T-helper 9 cell (primary cell): ENCODE measurements at regions not wholly inside any gene's neighbourhood (a gene's known extent, or its start where the extent isn't known, plus 50 kb on each side); places are given as distances from the start of the nearest gene placed in this dataset.
"Not testable (repeated sequence)": the region's sequence is repeated elsewhere in the genome, so short reads cannot be mapped to it uniquely, and the experiment has no call there.

Source experiments
- DNase-seq: peaks from one replicate; pipeline ENCODE4 v3.0.0-alpha.2; 2020

DNA sequence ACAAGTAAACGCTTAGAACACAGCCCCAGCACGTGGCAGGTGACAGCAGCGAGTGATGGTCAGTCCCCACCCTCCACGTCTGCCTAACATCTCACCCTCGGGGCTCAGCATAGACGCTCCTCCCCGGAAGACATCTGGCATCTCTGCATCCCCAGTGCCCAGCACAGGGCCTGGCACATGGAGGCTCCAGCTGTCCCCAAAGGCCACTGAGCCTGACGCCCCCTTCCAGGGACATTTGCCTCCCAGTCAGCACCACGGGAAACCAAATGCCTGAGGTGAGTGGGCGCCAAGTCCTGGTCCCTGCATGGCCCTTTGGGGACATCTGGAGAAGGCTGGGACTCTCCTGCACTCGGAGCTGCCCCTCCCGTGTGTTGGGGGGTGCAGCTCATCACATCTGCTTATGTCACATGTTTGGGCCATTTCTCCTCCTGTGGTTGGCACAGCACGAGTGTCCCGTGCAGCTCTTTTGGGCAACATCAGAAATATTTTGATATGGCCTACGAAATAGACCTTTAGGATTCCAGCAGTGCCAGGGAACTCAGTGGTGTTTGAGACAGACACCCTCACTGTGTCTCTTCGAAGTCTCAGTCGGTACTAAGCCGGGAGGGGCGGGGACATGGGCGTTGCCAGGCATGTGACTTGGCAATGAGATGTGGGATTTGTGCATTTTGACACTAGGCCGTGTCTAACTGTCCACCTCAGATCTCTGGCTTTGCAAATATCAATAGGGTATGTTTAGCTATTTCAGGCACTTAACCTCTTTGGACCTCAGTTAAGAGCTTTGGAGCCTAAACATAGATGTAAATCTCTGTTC, 315.0 kb downstream of the PTPRU start:
- DNase-seq, result no peak

DNA sequence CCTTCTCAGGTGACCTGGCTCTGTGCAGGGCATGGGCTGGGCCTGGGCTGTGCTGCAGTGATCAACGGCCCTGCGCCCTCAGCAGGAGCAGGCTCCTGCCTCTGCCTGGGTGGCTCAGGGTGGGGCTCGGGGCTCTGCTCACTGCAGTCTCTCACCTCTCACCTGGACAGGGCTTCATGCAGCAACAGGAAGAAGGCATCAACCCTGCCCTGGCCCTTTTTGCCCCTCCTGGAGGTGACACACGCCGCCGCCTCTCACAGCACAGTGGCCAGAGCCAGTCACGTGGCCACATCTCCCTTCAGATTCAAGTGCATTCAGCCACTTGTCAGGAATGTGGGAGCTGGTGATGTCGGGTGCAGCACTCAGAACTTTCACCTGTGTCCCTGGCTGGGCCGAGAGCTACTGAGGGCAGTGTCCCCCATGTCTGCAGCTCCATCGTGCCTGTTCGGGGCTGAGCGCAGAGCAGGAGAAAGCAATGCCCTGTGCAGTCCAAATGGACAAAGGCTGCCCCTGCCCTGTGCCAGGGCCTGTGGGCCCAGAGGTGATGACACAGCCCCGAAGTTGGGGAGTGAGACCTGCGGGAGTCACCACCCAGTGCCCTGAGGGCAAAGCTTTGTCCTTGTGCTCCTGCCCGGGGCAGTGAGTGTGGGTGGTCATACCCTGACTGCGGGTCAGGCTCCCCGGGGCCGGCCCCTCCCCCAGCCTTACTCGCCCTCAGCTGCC, 314.0 kb downstream of the PTPRU start:
- DNase-seq, result no peak

DNA sequence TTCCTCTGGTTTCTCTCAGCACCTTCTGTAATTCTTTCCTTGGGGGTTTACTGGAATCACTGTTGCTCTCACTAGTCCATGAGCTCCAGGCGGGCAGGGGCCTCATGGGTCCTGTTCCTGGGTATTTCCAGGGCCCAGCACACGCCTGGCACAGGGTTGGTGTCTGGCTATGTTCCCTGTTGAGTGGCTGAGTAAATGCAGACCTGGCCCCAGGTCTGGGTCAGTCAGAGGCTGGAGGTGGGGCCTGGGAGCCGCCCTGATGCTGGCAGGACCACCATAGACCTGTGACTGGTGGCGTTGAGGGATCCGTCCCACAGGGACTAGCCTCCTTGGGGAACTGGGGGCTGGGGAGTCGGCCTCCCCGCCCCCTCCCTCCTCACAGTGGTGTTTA, 313.4 kb downstream of the PTPRU start:
- not testable (repeated sequence) for DNase-seq

DNA sequence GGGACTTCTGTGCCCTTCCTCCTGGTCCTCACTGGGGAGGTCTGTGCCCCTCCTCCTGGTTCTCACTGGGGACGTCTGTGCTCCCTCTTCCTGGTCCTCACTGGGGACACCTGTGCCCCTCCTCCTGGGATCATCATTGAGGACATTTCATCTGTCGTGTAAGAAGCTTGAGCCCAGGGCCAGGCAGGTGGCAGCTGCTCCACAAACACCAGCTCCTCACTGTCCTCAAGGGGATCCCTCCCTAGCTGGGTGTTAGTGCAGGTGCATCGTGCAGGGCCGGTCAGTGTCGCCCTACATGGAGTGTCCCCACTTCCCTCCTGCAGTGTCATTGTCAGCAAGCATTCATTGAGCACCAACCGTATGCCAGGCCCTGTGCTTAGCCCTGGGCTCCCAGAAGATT, 312.7 kb downstream of the PTPRU start:
- no peak for DNase-seq

DNA sequence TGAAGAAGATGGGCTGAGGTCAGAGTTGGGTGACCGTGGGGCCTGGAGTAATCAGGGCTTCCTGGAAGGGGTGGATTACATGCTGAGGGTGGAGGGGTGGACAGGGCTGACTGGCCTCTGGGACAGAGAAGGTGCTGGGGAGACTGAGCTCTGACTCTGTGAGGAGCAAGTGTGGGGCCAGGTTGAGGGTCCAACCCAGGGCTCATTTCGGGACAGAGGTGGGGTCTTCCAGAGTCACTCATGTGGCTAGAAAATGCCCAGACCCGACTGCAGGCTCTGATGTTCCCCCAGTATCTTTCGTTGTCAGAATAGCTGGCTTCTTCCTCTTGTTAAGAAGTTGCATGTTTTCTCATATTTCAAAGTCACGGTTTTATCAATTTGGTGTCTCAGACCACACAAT, 311.8 kb downstream of the PTPRU start:
- no peak for DNase-seq

DNA sequence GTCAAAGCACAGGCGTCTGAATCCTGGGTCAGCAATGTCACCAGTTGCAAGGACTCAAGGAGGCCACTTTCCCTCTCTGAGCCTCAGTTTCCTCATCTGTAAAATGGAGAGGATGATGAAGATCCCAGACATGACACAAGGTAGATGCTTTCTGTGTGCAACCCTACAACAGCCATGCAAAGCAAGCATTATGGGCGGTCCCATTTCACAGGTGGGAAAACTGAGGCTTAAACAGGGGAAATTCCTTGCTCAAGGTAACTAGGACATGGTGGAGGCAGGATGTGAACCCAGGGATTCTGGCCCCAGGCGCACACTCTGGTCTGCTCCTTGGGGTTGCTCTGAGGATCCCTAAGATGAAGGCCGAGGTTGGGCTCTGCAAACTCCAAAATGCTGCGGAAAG, 311.0 kb downstream of the PTPRU start:
- no peak for DNase-seq

DNA sequence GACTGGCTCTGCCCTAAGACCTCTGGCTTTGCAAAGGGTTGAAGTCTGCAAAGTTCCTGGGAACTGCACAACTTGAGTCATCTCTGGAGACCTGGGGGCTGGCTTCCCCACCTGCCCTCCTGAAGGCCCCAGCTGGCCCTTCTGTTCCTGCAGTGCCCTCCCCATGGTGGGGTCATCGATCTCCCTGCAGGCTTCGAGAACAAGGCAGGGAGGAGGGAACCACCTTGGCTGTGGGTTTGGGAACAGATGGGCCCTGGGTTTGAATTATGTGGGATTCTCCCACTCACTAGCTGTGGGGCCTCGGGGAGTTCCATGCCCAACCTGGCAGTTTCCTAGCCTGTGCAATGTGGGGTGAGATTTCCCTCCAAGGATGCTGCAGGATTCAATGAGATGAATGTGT, 310.2 kb downstream of the PTPRU start:
- no peak for DNase-seq

DNA sequence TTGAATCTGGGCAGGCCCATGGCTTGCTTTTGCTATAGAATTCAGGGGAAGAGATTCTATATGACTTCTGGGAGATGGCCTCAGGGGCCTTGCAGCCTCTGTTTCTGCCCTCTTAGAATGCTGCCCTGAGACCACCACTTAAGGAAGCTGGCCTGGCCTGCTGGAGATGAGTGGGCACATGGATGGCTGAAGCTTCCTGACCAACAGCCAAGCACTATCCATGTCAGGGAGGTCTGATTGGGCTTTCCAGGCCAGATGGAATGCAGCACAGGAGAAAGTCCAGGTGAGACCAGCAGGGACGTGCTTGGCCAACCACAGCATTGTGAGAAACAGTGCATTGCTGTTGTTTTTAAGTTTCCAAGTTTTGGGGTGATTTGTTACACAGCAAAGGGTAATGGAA, 308.1 kb downstream of the PTPRU start:
- no peak for DNase-seq

DNA sequence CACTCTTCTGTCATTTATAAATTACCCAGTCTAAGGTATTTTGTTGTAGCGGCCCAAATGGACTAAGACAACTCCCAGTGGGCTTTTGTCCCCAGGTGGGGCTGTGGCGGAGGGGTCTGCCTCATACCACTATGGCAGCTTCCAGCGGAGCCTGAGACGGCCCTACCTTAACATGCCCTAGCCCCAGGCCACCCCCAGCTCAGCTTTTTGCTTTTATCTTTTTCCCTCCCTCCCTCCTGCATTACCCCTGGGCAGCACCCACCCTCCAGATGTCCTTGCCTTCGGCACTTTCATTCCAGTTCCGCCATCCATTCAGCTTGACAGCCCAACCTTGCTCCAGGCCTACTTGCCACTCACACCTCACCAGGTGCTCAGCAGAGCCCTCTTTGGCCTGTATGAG, 307.3 kb downstream of the PTPRU start:
- no peak for DNase-seq

DNA sequence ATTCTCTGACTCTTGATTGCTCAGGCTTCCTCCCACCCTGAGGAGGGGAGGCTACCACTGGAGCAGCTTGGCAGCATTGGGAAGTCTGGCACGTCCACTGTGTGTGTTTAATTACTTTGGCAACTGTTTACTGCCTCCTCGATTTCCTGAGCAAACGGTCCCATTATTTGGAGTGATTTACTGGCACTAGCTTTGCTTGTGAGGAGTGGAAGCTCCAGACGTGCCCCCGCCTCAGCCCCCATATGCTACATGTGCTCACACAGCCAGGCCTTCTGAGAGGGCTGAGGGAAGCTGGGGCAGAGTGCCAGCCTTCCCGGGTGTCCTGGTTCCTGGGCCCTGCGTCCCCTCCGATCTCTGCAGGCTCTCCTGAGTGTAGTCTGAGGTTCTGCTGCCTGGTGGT, 306.2 kb downstream of the PTPRU start:
- no peak for DNase-seq

DNA sequence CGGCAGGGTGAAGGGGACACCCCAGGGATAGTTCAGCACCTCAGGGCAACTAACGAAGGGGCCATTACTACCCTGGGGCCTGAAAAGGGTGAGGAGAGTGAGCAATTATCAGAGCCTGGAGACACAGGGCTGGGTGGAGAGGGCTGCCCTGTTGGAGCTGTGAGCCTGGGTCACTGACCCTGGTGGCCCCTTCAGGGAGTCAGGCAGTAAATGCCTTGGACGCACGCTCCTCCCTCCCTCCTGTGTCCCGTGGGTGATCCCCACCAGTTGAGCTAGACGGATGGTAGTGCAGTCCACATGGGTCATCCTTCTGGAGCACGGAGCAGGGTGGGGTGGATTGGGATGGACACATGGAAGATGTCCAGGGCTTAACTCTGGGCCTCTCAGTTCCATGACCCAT, 305.3 kb downstream of the PTPRU start:
- no peak for DNase-seq

DNA sequence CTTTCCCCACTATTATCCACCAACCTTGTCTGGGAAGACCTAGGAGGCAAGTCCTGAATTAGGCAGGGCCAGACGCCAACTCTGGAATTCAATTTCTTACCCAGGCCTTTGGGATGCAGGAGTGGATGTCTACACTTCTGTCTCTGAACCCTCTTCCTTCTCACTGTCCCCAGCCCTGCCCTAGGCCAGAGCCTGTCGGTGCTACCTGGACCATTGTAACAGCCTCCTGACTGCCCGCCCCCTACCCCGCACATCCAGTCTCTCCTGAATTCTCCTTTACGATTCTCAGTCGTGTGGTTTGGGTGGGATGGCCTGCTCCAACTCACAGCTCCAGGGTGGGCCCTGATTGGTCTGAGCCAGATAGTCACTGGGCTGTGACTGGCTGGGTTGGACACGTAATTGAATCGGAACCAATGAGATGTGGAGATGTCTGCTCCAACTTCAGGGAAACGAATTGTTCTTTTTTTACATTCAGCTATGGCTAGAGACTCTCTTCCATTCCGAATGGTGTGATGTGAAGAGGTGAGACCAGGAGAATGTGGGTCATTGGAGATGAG, 304.6 kb downstream of the PTPRU start:
- DNase-seq, result no peak

DNA sequence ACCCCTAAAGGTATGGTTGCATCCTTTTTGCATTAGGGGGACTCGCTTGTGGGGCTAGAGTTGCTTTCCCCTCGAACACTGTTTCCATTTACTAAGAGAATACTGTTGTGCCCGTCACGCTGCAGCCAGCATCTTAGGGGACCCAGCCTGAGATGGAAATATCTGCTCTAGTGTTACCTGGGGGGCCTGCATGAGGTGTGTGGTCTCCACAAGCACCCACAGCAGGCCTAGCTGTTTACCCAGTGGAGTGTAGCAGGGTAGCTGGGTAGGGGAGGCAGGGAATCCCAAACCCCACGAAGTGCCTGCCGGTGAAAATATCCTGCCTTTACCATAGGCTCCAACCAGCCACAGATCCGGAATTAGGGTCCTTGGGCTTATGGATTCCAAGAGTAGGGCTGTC, 303.6 kb downstream of the PTPRU start:
- no peak for DNase-seq

DNA sequence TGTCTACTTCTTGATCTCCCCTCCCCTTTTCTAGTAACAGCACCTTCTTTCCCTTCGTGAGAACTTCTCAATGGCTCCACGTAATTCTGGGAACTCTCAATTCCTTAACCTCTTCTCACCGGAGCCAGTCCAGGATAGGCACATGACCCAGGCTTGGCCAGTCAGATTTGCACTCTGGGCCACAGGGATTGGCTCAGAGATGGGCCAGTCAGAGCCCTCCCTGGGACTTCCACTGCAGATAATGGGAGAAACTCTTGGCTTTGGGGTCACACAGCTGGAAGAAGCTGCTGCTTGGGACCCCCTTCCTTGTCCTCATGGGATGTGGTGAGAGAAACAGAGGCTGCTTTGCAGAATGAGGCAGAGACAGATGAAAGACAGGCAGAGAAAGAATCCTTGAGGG, 302.3 kb downstream of the PTPRU start:
- DNase-seq, result no peak

DNA sequence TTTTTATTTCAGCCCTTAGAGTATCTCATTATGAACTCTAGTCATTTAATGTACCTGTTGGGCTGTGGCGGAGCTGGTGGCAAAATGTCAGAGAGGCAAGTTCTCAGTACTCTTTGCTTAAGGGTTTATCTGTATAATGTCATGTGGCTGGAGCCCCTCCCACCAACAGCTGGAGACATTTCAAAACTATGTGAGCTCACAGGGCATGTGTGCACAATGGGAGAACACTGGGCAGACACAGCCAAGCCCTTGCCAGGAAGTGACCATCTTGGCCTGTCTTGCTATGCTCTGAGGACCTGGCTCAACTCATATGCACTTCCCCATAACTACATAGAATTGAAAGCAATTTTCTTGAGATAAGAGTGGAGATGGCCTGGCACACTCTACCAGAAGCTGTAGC, 296.4 kb downstream of the PTPRU start:
- DNase-seq, result no peak

DNA sequence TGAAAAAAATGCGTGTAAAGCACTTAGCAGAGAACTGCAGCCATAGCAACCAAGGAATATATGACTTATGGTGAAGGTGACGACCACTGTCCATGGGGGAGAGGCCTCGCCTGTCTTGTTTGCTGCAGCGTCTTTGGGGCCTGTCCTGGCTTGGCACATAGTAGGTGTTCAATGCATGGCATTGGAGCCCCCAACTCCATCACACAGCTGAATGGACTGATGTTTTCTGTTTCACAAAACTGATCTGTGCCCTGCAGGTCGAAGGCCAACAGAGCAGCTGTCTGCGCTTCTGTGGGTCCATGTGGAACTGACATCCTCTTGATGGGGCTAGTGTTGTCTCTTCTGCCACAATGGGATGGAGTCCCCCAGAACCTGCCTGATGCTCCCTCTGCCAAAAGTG, 296.0 kb downstream of the PTPRU start:
- DNase-seq, result no peak

DNA sequence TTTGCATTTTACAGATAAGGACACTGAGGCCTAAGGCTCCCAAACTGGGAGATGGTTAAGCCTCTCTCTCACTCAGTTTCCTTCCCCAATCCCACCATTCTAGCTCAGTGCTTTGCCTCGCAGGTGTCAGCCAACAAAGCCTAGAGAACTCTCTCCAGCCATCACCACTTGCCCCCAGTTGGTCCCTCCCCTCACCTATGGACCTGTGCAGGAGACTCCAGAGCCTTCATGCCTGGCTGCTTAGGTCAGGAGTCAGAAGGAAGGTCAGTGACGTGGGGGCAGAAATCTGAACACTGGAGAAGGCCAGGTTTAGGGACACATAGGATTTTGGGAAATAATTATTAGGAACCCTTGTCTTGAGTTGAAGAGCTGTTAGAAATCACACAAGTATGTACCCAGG, 295.3 kb downstream of the PTPRU start:
- no peak for DNase-seq

DNA sequence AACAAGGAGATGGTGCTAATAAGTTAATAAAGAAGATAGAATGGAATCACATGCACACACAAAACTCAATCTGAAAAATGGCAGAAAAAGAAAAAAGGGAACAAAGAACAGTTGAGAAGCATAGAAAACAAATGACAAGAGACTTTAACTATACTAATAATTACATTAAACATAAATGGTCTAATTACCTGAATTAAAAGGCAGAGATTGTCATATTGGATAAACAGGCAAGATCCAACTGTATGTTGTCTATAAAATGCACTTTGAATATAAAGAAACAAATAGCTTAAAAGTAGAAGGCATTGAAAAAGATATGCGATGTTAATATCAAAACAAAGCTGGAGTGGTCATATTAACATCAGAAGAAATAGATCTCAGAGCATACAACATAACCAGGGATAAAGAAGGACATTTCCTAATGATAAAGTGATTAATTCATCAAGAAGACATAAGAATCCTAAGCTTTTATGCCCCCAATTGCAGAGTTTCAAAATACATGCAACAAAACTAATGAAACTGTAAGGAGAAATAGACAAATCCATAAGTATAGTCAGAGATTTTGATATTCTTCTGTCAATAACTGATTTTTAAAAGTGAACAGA, 293.5 kb downstream of the PTPRU start:
- DNase-seq, result no peak

DNA sequence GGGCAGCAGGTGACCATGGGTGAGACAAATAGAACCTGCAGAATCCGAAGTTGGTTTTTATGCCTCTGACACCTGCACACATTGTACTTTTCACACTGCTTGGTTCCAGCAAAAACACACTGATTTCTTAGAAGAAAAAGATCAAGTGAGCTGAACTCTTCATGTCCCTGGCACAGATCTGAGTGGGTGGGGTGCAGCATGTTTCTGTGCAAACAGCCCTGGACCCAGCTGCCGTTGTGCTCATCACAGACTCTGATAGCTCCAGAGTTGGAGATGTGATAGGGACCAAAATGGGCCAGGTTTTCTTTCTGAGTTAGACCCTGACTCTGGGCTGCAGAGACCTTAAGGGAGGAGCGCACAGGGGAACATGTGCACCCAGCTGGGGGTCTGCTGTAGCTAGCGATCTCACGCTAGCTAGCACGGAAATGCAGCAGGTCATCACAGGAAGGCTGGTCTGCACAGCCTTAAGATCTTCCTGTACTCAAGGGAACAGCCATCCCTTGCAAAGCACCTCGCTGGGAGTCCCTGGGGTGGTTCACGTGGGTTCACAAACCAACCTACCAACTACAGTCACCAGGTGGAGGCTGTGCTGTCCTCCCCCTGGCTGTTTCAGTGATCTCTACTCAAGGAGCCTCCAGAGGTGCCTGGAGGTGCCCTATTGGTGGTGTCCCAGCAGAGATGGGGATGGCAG, 291.1 kb downstream of the PTPRU start:
- DNase-seq, result no peak

DNA sequence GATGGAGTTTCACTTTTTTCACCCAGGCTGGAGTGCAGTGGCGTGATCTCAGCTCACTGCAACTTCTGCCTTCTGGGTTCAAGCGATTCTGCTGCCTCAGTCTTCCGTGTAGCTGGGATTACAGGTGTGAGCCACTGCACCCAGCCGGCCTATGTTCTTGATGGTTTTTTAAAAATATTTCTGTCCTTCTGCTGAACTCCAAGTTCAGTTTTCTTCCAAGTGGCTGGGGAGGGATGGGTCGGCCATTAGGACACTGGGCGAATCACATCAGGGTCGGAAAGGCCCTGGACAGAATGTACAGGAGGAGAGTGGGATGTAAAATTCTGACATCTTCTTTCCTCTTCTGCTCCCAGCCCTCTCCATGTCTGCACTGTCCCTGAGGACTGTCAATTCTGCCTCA, 289.6 kb downstream of the PTPRU start:
- no peak for DNase-seq

DNA sequence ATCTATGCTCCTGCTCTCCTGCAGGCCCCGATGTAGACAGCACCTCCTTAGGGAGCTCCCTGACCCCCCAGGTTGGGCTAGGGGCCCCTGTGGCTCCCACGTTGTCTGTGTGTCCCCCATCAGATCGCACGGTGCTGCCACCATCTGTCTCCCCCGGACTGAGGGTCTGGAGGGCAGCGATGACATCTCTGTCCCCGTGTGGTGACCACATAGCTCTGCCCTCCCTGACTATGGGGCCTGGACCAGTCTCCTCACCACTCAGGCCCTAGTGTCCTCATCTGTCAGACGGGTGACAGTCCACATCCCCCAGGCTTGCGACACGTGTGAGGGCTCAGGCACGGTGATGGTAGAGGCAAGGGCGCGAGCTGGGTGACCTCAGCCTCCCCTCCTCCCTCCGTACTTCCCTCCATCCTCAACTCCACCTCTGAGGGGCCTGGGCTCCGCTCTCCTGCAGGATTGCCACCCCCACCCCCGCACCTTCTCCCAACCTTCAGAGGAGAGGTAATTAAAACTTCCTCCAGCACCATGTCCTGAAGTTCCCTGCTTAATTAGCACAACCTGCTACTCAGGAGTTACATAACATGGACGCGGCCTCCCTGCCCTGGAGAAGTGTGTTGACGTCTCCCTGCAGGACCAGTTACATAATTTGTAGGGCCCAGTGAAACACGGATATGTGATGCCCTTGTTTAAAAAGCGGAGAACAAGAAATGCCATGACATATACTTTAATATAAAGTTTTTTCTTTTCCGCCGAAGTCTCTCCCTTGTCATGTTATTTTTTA, 288.2 kb downstream of the PTPRU start:
- DNase-seq, result no peak

DNA sequence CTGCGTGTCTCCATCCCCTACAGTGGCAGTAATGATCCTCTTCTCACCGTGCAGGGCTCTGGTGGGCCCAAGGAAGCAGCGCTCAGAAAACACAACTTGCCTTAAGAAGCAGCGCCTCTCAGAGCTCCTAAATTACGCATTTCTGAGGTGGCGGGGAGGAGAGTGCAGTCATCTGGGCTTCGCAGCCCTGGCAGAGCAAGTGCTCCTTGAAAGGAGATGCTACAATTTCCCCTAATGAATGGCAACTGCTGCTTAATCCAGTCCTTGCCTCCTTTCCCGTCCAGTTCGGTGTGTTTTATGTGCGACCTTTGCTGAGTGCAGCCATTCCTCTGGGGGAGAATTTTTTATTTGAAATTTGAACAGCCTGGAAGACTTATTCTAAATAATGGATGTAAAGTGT, 287.3 kb downstream of the PTPRU start:
- DNase-seq, result no peak
